ENCODE measurements at regions not wholly inside any gene's neighbourhood (a gene's known extent, or its start where the extent isn't known, plus 50 kb on each side); places are given as distances from the start of the nearest gene placed in this dataset.
"Not testable (repeated sequence)": the region's sequence is repeated elsewhere in the genome, so short reads cannot be mapped to it uniquely, and the experiment has no call there.

GRCh38 chrX:121876305-121876704 lies 828.9 kb downstream of the GLUD2 start:
- Histone ChIP-seq H3K4me3 (ENCODE audit: low read depth in 1 of 3, low read length in 3 of 3) (no peak overlapping the region), H3K27me3 (ENCODE audit: control insufficient read depth in 4 of 4, insufficient read depth in 4 of 4, low read length in 3 of 4) (no peaks in the 10 kb centered on the region), H3K27ac (ENCODE audit: low read depth in 1 of 2, low read length in 2 of 2) (no peak overlapping the region), H3K4me1 (ENCODE audit: control insufficient read depth in 4 of 4, insufficient read depth in 4 of 4, low read length in 3 of 4) (no peaks in the 10 kb centered on the region), H3K36me3 (ENCODE audit: control insufficient read depth in 4 of 4, insufficient read depth in 3 of 4, low read depth in 1 of 4, low read length in 3 of 4) (no peaks in the 10 kb centered on the region), H3K9ac (ENCODE audit: low read depth in 1 of 2, low read length in 2 of 2) (no peak overlapping the region), H3K9me3 (ENCODE audit: control insufficient read depth in 4 of 4, low read length in 3 of 4) (no peaks in the 10 kb centered on the region)
- TF ChIP-seq, protein P1, sequence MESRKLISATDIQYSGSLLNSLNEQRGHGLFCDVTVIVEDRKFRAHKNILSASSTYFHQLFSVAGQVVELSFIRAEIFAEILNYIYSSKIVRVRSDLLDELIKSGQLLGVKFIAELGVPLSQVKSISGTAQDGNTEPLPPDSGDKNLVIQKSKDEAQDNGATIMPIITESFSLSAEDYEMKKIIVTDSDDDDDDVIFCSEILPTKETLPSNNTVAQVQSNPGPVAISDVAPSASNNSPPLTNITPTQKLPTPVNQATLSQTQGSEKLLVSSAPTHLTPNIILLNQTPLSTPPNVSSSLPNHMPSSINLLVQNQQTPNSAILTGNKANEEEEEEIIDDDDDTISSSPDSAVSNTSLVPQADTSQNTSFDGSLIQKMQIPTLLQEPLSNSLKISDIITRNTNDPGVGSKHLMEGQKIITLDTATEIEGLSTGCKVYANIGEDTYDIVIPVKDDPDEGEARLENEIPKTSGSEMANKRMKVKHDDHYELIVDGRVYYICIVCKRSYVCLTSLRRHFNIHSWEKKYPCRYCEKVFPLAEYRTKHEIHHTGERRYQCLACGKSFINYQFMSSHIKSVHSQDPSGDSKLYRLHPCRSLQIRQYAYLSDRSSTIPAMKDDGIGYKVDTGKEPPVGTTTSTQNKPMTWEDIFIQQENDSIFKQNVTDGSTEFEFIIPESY (IDR thresholded peaks at IDR 0.05), result no peak
- TF ChIP-seq YY1 (IDR thresholded peaks at IDR 0.05), result no peak
- TF ChIP-seq HNF4A (conservative IDR thresholded peaks at IDR 0.05), result no peak
- no peak for TF ChIP-seq FOXA2 (IDR thresholded peaks at IDR 0.05)
- TF ChIP-seq RAD21 (IDR thresholded peaks at IDR 0.05), result no peak
- TF ChIP-seq, protein P2, sequence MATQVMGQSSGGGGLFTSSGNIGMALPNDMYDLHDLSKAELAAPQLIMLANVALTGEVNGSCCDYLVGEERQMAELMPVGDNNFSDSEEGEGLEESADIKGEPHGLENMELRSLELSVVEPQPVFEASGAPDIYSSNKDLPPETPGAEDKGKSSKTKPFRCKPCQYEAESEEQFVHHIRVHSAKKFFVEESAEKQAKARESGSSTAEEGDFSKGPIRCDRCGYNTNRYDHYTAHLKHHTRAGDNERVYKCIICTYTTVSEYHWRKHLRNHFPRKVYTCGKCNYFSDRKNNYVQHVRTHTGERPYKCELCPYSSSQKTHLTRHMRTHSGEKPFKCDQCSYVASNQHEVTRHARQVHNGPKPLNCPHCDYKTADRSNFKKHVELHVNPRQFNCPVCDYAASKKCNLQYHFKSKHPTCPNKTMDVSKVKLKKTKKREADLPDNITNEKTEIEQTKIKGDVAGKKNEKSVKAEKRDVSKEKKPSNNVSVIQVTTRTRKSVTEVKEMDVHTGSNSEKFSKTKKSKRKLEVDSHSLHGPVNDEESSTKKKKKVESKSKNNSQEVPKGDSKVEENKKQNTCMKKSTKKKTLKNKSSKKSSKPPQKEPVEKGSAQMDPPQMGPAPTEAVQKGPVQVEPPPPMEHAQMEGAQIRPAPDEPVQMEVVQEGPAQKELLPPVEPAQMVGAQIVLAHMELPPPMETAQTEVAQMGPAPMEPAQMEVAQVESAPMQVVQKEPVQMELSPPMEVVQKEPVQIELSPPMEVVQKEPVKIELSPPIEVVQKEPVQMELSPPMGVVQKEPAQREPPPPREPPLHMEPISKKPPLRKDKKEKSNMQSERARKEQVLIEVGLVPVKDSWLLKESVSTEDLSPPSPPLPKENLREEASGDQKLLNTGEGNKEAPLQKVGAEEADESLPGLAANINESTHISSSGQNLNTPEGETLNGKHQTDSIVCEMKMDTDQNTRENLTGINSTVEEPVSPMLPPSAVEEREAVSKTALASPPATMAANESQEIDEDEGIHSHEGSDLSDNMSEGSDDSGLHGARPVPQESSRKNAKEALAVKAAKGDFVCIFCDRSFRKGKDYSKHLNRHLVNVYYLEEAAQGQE (IDR thresholded peaks at IDR 0.05), result no peak
- TF ChIP-seq HNF4G (IDR thresholded peaks at IDR 0.05), result no peak
- TF ChIP-seq RXRA (IDR thresholded peaks at IDR 0.05), result no peak
- no peak for DNase-seq (ENCODE audit: low spot score)

GRCh38 chrX:121877337-121877736 lies 829.9 kb downstream of the GLUD2 start:
- not testable (repeated sequence) for H3K36me3 ChIP-seq (ENCODE audit: control insufficient read depth in 4 of 4, insufficient read depth in 3 of 4, low read depth in 1 of 4, low read length in 3 of 4); H3K9me3 ChIP-seq (ENCODE audit: control insufficient read depth in 4 of 4, low read length in 3 of 4); H3K27ac ChIP-seq (ENCODE audit: low read depth in 1 of 2, low read length in 2 of 2); H3K27me3 ChIP-seq (ENCODE audit: control insufficient read depth in 4 of 4, insufficient read depth in 4 of 4, low read length in 3 of 4); H3K9ac ChIP-seq (ENCODE audit: low read depth in 1 of 2, low read length in 2 of 2); H3K4me1 ChIP-seq (ENCODE audit: control insufficient read depth in 4 of 4, insufficient read depth in 4 of 4, low read length in 3 of 4); DNase-seq (ENCODE audit: low spot score); H3K4me3 ChIP-seq (ENCODE audit: low read depth in 1 of 3, low read length in 3 of 3)
- 96% methylated on average over 18 of the region's 18 CpGs for WGBS

- TF ChIP-seq EGR1 (IDR thresholded peaks at IDR 0.05; ENCODE audit: low read depth in 2 of 2) (no peak), YY1 (IDR thresholded peaks at IDR 0.05) (no peak), CTCF (IDR thresholded peaks at IDR 0.05; ENCODE audit: low read depth, low read length, missing input control) (no peak), GABPA (IDR thresholded peaks at IDR 0.05 in 1 of 2, conservative IDR thresholded peaks at IDR 0.05 in 1 of 2) (no peak), NR2F2 (IDR thresholded peaks at IDR 0.05) (no peak), HNF4G (IDR thresholded peaks at IDR 0.05) (no peak)
- no peak for DNase-seq (ENCODE audit: low spot score)
- 87% methylated on average over 2 of the region's 2 CpGs for WGBS
Observed at GRCh38 chrX:121886557-121886956, 839.1 kb downstream of the GLUD2 start.

More at GRCh38 chrX:121886557-121886956, 839.1 kb downstream of the GLUD2 start:
- Histone ChIP-seq H3K36me3 (ENCODE audit: control insufficient read depth in 4 of 4, insufficient read depth in 3 of 4, low read depth in 1 of 4, low read length in 3 of 4) (no peaks in the 10 kb centered on the region), H3K4me3 (ENCODE audit: low read depth in 1 of 3, low read length in 3 of 3) (no peak overlapping the region), H3K9me3 (ENCODE audit: control insufficient read depth in 4 of 4, low read length in 3 of 4) (no peaks in the 10 kb centered on the region), H3K27ac (ENCODE audit: low read depth in 1 of 2, low read length in 2 of 2) (no peak overlapping the region), H3K27me3 (ENCODE audit: control insufficient read depth in 4 of 4, insufficient read depth in 4 of 4, low read length in 3 of 4) (no peaks in the 10 kb centered on the region), H3K9ac (ENCODE audit: low read depth in 1 of 2, low read length in 2 of 2) (no peak overlapping the region), H3K4me1 (ENCODE audit: control insufficient read depth in 4 of 4, insufficient read depth in 4 of 4, low read length in 3 of 4) (no peaks in the 10 kb centered on the region)
